NCI-H1048 (cell line): ENCODE measurements at regions not wholly inside any gene's neighbourhood (a gene's known extent, or its start where the extent isn't known, plus 50 kb on each side); places are given as distances from the start of the nearest gene placed in this dataset.

Experiments used
- DNase-seq: peaks from one replicate; lab custom pipeline; 2025; lab: John Stamatoyannopoulos, UW

DNA sequence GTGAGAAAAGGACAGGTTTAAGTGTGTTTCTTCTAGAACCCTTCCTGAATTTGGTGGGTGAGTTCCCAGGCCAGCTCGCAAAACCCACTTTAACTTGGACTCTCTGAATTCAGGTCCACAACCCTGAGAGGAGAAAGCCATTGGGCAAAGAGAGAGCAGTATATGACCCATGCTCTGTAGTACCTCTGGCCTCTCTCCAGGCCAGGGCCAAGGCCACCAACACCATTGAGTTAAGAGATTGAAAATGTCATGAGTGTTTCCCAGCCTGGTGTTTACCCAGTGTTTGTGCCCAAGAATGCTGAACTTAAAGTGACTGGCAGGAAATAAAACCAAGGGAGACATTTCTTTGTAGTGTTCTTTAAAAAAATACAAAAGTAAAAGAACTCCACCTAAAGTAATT lies 410.4 kb upstream of the CDH5 start:
- DNase-seq: no peak

DNA sequence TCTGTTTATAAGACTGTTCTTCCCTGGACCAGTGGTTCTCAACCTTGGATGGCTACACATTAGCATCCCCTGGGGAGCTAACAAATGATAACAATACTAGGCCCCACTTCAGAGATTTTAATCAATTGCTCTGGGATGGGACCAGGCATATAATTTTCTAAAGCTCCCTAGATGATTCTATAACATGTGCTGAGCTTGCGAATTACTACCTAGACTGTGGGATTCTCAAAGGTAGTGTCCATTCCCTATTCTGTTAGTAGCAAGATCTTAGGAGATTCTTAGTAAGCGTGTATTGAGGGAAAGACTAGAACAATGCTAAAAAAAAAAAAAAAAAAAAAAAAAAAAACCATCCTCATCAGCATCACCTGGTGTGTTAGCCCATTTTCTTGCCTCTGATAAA lies 412.0 kb upstream of the CDH5 start:
- DNase-seq: no peak

DNA sequence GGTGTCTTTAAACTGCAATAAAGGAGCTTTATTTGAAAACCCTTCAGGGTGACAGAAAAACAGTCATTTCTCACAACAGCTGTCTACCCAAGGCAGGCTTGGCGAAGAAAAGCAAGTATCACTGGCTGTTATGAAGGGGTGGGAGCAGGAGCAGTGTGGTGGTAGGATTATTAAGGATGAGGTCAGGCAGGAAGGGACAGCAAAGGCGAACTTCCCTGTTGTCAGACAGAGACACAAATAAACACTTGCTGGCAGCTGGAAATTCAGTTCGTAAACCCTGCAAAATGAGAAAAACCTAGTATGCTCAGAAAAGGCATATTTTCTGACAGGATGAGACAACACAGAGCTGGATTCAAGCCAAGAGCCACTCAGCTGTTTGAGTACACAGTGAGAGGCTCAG lies 416.3 kb upstream of the CDH5 start:
- no peak for DNase-seq

DNA sequence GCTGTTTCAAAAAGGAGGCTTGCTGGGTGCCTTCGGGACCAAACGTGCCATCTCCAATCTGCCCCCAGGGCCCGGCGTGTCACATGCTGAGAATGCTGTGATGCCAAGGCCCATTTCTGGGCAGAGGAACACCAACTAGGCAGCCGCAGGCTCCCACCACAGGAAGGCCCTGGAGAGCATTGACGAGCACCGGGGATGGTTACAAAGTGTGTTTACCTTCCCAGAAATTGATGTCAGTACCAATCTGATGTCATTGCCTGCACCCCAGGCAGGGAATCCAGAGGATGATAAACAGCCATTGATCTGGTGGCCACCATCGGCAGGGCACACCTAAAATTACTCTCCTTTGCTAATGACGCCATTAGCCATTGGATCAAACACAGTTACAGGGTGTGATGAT lies 418.1 kb upstream of the CDH5 start:
- no peak for DNase-seq

DNA sequence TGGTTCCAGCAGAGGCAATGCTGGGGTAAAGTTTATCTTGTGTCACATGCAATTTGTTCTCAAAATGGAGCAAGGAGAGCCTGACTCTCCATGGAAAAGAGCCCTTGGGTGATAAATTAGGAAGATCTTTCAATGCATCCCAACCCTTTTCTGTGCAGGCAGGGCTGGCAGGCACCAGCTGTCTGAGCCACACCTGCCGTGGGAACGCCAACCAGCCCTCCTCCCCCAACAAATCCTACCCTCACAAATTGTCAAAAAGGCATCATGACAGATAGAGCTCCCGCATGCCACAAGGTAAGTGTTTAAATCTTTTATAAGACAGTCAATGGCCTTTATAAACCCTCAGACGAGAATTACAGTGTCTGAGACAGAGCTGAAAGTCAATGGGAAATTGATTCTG lies 418.5 kb upstream of the CDH5 start:
- DNase-seq: no peak

DNA sequence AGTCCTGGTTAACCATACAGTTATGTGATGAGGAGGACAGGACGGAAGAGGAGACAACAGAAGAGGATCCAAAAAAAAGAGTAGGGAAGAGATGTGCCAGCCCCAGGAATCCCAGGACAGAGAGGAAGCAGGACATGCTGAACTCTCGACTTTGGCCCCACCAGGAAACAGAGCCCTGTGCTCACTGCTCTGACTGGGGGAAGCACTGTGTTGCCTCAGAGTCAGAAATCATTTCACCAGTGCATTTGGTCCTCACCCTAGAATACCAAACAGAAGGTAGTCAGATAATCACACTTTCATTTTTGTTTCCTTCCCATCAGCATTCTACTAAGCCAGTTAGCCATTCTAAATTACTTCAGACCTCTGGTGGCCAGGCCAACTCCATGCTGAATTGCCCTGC lies 421.0 kb upstream of the CDH5 start:
- no peak for DNase-seq

DNA sequence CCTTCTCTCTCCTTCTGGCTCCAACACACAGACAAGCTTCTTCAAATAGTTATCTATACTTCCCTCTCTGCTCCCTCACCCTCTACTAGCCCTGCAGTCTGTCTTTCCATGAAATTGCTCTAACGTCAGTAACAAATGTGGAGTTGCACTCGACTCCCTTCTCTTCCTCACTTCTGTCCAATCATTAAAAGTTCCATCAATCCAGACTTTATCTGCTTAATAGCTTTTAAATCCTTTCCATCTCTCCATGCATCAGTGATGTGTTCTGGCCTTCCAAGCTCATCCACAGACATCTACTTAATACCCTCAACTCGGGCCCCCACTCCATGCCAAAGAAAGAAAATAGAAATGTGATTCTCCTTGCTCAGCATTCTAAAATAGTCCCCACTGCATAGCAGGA lies 422.1 kb upstream of the CDH5 start:
- no peak for DNase-seq

DNA sequence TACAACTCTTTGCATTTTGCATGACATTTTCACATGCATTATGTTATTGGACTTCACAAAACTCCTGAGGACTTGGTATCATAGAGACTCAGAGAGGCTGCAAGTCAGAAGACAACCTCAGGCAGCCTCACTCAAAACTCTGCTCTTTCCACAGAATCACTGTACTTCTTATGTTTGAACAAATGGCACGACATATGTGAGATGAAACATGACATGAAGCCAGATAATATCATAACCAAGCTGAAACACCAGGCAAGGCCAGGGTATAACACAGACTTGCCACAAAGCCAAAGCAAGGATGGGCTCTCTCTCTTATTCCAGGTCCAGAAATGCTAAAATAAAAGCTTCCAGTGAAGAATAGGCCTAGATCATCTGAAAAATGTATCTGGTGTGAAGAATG lies 425.8 kb upstream of the CDH5 start:
- DNase-seq: no peak

DNA sequence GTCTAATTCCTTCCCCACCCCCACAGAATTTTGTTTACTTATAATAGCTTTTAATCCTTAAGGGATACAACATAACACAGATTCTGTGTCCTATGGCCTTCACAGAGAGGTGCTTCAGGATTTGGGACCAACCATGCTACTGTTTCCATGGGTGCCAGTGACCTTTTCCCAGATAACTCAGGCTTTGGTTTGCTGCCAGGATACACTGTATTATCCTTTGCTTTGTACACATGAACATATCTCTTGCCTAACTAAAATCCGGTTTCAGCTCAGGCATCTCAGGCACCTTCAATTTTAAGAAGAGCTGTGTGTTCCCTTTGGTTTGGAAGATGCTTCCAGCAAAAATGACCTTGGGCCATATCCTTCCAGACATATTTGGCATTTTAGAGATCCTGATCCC lies 428.4 kb upstream of the CDH5 start:
- no peak for DNase-seq

DNA sequence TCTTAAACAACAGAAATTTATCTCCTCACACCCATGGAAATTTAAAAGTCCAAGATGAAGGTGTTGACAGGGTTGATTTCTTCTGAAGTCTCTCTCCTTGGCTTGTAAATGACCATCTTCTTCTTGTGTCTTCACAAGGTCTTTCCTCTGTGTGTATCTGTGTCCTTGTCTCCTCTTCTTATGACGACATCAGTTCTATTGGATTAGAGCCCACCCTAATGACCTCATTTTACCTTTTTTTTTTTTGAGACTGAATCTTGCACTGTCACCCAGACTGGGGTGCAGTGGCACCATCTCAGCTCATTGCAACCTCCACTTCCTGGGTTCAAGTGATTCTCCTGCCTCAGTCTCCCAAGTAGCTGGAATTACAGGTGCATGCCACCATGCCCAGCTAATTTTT lies 429.0 kb upstream of the CDH5 start:
- DNase-seq: no peak

DNA sequence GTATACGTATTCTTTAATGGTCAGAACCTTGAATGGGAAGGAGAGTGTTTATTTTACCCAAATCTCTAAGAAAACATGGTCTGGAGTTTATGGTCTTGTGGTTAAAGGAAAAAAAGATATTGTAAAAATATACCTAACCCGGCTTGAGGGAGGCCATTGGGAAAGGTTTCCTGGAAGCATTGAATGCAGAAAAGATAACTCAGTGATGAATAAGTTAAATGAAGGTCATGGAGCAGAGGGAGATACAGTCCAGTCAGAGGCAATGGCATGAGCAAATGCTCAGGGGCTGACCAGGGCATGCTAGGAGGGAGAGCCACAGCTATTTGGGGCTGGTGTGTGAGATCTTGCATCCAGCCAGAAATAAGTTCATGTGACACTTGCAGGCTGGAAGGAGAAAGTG lies 430.4 kb upstream of the CDH5 start:
- DNase-seq: no peak

DNA sequence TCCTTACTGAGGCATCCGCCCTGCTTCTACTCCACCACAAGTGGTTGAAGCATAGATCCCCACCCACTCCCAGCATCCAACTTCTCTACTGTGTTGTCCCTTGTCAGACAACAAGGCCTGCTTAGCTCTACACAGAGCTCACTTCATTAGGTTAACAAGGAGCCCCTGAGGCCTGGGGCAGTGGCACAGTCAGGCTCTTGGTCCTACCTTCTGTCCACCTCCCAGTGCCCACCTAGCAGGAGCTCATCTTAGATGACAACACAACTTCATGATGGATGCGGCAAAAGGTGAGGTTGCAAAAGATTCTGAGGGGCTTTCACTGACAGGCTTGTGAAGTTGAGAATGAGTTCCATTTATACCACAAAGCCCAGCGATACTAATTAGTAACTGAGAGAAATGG lies 432.0 kb upstream of the CDH5 start:
- DNase-seq: no peak

DNA sequence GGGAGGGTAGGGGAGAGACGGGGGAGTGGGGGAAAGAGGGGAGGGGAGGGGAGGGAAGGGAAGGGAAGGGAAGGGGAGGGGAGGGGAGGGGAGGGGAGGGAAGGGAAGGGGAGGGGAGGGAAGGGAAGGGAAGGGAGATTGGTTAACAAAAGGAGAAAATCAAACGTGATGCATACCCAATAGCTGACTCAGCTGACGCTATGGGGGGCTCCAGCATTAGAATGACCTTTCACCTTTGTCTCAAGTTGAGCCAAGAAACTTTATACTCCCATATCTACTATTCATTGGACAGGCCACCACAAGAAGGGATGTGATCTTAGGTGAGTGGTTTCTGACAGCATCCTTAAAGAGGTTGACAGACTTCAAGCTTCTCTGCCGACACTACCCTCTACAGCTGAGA lies 432.8 kb upstream of the CDH5 start:
- DNase-seq: no peak

DNA sequence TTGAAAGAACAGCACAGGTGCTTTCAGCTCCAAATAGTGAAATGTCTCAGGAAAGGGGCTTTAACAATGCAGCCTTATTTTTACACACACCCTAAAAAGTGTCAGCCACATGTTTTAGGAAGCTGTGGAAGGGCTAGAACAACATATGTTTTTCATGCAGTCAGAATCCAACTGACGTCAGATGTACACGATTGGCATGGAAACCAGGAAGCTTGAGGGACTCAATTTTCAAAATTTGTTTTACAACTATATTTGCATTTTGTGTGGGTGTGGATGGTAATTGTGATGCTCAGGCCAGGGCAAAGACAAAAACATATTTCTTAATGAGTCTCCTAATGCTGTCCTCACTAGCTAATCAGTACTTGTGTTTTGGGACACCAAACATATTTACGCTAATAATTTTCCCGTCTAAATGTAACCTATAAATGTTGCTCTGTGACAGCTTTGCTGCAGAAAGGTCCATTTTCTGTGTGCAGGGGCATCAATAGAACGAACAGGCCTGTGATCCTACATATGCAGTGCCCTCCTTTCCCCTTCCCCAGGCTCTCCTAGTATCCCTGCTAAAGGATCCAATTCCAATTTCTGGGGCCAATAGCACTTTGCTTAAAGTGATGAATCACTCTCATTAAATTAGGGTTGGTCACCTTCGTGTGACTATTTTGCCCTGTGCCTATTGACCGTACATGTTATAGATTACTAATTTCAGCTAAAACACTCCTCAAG lies 434.0 kb upstream of the CDH5 start:
- no peak for DNase-seq

DNA sequence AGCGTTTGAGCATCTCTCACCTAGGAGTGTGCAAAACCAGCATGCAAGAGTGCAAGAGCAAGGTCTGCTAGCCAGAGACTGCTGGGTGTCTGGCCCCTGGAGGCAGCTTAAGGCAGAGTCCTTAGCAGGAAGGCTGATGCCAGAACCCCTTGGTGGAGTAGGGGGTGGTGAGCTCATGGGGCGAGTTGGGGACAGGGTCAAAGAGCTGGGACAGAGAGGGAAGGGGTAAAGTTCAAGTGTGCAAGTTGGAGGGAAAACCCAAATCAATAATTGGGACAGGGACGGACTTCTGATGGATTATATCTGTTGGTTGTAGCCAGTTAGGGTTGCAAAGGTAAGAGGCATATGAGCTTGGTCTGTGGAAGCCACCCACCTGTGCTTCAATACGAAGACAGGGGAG lies 443.6 kb upstream of the CDH5 start:
- DNase-seq: no peak

DNA sequence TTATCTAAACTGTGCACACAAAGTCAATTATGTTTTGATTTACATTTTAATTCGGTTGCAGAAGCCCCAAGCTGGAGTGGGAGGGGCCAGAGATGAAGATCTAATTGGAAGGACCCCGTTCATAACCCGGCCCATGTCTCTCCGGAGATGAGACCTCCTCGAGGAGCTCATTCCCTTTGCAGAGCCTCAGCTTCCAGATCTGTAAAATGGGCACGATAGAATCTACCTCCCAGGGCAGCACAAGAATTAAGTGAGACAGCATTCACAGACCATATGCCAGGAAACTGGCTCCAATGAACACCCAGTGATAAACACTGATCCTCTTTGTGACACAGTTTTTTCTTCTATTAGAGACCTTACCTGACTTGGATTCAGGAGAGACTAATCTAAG lies 446.5 kb upstream of the CDH5 start:
- no peak for DNase-seq

DNA sequence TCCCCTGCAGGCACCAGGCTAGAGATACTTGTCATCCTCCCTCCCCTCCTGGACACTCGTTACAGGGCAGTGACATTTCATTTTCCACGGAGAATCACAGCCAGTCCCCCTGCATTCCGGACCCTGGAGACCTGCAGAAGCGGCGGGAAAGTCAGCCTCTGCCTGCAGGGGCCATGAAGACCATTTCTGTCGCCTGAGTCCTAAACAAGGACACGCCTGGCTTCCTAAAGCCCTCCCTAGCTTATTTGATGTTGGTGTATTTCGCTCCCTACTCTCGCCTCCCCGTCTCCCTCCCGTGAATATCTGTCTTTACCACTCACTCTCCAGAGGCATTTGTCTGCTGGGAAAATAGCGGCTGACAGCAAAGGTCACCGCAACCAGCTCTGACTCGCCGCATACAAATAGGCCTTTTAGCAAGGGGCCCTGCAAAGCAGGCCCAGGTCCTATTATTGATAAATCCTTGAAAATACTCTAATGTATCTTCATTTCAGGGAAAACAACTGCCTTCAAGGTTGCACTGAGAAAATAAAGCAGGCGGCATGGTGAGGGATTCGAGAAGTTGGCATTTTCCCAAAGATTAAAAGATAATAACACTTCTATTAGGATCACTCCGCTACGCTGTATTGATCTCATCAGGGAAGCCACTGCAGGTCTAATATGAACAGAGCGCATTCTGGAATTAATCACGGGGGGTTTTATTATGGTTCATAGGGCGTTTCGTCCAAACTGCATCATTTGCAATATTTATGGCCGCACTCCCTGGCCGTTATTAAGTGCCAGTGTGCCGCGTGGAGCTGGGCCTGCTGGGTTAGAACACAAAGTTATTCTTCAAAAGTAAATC lies 447.1 kb upstream of the CDH5 start:
- no peak for DNase-seq

DNA sequence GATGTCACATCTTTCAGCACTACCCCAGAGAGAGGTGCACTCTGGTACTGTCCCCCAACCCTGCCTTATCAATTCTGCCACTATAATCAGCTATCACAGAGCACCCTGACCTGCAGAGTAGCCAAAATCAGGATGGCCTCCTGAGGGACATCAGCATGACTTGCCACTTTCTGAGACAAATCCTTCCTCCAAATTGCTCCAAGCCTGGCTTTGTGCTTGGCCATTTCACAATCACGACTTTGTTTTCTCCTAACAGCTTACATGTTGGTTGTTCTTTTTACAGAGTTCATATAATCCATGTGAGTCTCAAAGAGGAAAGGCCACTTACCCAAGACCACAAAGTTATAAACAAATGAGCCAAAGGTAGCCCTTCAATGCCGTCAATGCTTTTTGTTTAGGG lies 449.0 kb upstream of the CDH5 start:
- no peak for DNase-seq

DNA sequence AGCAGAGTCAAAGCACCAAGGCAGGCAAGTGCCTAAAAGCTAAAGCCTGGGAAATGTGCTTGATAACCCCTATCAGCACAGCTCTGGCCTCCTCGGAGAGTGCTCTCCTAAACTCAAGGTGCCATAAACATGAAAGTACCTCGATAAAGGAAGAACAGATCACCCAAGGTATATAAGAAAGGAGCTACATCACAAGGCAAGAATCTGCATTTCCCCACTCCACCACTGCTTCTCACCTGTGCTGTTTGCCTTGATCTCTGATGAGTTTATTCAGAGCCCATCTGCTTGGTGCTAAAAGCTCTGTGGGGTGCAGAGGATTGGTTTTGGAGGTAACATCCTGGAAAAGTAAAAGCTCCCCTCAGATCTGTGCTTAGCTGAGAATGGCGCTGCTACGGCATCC lies 449.5 kb upstream of the CDH5 start:
- no peak for DNase-seq

DNA sequence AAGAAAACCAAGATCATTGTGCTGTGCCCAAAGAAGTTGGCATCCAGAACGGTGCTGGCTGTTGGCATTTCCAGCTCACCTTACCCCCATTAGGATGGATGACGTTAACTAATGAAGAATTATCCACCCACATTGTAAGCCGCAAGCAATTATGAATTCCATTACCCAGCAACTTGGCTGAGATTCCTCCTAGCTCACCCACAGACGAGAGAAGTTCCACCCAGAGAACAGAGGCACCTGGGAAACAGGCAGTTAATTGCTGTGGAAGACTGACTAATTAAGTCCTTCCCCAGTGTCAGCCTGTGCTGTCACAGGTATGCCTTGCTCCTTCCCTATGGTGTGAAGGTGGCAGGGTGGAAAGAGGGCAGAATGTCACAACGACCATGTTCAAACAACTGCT lies 456.2 kb upstream of the CDH5 start:
- no peak for DNase-seq

DNA sequence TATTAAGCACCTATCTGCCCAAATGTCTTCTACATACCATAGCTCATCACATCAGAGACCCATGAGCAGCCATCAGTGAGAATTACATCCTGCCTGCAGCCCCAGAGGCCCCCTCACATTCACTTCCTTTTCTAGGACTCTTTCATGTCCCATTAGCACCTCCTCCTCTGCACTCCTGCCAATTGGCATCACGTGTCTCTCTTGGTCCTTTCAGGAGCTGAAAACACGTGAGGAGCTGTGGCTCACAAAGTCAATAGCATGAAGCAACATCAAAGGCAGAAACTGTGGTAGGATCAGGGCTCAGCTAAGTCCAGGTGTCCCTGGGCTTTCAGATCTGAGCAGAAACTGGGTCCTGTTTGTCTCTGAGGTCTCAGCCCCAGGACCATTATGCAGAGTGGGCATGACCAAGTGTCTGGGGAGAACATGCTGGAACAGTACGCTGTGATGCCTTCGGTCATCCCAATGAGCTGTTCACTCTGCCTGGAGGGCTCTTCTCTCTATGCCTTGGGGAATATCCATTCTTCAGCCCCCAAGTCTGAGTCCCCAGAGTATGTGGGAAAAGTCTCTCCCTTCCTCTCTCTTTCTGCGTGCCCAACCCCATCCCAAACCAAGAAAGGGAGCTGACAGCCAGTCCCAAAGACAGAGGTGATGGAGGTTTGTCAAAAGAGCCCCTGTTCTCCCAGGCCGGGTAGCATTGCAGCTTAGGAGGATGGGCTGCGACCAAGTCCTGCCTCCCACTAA lies 457.0 kb upstream of the CDH5 start:
- no peak for DNase-seq

DNA sequence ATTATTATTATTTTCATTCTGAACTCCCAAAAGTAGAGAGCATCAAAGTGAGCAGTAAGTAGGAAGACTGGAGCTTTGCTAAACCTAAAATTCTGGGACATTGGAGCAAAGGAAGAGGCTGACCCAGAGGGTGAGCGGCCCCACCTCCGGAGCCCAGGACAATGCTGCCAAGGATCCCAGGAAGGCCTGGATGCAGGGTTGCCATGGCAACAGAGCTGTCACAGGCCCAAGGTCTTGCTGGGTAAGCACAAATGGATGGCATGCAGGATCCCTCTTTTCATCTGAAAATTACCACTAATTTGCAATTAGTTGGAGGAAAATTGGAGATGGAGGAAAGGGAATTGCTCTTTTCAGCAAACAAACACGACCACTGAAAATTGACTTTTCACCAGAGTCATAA lies 457.9 kb upstream of the CDH5 start:
- DNase-seq: no peak

DNA sequence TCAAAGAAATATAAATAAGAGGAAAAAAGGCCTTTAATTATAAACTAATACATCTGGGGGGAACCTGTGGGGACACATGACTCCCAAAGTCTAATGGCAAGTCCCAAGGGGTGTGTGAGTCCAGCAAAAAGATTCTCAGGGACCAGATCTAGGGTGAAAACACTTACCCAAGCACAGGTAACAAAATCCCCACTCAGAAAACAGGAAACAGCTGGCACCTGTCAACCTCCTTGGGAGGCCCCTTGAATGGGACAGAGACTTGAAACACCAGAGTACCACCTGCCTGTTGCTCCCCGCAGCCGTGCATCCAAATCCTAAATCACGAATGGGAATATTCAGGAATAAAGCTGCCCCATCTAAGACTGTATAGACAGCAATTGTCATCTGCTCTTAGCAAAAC lies 461.2 kb upstream of the CDH5 start:
- DNase-seq: no peak
